Myocyte (in vitro differentiated cells): ENCODE measurements at regions not wholly inside any gene's neighbourhood (a gene's known extent, or its start where the extent isn't known, plus 50 kb on each side); places are given as distances from the start of the nearest gene placed in this dataset.
"Not testable (repeated sequence)": the region's sequence is repeated elsewhere in the genome, so short reads cannot be mapped to it uniquely, and the experiment has no call there.

Experiments
- DNase-seq: peaks from one replicate; pipeline ENCODE4 v3.0.0-alpha.2; 2012; ENCODE audit warnings: low read depth

DNA sequence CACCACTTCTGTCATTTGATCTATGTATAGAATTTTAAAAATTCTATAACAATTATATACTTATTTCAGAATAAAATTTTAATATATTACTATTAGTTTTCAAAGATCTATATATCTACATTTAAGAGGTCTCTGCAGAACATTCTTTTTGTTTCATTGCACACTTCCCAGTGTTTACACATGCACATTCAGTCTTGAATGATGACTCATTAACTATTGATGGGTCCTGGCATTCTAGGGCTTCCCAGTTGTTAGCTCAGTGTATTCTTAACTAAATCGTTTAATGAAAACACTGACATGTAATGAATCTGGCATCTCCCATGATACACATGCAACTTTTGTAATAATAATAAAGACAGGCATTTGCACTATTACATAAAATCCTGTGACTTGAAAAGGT, 324.6 kb downstream of the KLF12 start:
- peak; percentile 25 for DNase-seq

DNA sequence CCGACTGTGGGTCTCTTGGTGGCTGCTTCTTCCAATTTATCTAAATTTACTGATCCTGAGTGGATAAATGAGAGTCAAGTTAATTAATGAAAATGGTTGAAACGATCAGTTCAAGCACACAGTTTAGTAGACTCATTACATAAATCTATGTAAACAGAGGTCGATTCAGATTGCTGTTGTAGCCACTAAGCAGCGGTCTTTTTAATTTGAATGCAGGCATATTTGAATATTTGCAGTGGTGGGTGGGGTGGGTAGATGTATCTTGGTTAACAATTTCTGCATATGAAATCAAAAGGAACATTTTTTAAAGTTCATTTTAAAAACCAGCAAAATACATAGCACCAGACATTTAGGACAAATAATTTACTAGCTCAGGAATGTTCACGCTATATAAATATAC, 325.9 kb downstream of the KLF12 start:
- DNase-seq, result no peak

DNA sequence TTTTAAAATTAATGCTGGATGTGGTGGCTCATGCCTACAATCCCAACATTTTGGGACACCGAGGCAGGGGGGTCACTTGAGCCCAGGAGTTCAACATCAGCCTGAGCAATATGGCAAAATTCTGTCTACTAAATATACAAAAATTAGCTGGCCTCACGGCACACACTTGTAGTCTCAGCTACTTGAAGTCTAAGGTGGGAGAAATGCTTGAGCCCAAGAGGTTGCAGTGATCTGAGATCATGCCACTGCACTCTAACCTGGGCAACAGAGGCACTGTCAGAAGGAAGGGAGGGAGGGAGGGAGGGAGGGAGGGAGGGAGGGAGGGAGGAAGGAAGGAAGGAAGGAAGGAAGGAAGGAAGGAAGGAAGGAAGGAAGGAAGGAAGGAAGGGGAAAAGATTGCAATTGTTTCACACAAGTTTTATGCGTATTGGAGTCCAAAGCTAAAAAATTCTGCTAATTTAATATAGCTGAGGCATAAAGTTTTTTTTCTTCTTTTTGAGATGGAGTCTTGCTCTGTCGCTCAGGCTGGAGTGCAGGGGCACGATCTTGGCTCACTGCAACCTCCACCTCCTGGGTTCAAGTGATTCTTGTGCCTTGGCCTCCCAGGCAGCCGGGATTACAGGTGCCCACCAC, 328.8 kb downstream of the KLF12 start:
- not testable (repeated sequence) for DNase-seq

DNA sequence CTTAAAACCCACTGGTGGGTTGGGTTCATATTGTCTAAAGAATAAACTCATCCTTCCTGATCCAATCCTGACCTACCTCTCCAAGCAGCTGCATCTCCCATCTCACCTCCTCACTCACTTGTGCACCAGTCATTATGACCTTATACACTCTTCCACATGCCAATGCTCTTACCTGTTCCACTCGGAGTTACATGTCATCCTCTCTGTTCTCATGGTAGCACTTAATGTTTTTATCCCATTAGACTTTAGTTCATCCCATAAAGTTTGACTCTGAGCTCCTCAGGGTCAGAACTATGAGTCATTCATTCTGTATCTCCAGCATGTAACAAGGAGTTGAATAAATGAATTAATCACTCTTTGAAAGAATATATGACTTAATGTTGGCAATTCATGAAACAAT, 330.2 kb downstream of the KLF12 start:
- no peak for DNase-seq

DNA sequence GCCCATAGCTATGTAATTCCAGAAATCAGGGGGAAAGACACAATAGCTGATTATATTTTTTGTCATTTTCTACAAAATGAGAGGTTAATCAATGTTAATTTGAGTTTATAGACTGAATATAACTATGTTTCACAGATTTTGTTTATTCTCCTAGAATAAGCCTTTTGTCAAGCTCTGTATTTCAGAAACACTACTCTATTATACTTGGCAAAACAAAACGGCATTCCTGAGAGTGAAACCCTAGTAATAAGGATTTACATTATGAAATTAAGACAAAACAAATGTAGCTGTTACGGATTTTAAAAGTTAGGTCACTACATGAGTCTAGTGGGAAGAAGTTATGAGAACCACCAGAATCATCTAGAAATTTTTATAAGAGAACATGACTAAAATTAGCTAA, 334.2 kb downstream of the KLF12 start:
- DNase-seq, result no peak

DNA sequence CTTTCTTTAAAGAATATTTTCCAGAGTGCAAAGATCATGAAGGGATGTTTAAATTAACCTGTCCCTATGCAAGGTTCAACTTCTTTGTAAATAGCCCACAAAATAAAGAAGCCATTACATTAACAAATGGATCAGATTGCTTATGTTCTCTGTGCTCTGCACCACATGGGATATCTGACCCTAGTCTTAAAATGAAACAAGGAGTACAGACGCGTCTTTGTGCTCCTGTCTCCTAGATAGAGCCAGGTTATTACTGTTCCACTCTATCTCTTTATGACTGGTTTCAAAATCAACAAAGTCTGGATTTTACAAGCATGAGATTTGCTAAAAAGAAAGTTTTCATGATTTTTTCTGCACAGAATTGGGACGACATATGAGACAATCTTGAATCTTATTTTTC, 339.4 kb downstream of the KLF12 start:
- DNase-seq, result no peak

DNA sequence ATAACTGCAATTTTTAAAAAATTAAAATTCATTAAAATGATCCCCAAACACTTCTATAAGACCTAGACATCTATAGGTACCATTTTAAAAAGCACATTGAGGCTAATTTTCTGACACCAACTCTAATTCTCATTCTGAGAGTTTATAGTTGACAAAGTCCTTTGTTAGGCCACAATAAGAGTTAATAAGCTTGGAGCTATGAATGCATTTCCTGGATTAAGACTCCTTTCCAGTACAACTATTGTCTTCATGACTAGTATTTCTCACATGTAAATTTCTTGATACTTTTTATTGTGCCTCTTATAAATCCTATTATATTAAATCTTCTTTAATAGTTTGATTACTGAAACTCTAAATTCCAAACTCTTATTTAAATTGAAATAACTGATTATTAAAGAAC, 340.8 kb downstream of the KLF12 start:
- DNase-seq, result no peak

DNA sequence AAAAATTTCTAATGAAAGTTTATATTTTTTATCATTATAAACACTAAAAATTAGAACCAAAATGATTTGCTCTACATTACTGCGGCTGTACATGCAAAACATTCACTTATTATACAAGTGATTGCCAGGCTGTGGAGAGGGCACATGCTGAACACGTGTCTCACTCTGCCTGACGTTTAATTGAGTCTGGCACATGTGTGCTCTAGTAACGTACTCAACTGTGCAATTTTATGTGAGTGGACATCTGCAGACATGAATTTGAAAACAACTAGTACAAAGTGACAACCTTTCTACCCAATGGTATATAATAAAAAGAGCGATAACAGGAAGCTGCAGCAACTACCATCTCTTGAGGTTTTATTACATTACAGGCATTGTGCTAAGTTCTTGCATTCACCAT, 341.4 kb downstream of the KLF12 start:
- no peak for DNase-seq

DNA sequence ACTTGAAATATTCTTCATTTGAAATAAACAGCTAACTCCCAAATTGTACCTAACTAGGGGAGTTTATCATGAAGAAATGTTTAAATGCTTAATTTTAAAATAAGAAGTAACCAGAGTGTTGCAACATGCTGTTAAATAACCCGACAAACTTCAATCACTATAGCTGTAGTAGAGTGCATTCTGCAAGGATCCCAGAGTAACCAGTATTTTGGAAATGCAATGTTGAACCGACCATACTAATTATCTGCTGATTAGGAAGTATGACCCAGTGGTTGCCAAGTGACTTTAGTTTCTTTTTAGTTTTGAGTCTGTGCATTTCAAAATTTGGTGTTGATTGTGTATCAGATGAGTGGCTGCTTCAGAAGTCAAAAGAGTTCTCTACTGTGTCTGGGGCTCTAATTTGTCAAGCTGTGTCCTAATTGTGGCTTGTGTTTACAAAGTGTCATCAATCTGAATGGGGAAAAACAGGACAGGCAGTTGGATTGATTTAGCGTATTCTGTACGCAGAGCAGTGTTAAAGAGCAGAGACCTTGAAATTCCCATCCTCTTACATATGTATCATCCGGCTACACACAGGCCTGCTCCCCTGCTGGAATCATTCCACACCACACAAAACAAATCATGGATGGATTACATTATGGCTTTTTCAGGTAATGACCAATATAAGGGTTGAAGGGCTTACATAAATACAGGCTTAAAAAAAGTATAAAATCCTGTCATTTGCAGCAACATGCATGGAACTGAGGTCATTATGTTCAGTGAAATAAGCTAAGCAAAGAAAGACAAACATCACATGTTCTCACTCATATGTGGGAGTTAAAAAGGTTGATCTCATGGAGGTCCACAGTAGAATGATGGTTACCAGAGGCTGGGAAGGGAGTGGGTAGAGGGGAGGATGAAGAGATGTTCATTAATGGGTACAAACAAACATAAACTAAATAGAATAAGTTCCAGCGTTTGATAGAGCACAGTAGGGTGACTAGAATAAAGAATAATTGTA, 351.5 kb downstream of the KLF12 start:
- no peak for DNase-seq

DNA sequence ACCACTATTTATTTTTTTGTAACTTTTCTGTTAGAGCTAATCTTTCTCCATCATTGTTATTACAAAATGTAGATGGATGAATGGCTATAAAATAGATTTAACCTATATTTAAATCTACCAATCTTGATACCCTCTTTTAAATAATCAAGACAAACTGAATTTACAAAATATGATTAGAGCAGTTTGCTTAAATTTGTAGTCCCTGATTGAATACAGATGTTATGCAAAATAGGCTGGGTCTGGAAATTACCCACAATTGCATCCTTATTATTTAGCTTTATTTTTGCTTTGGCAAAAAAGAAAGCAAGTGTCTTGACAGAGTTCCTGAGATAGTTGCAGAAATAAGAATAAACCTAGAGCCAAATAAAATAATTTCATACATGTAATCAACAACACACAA, 352.8 kb downstream of the KLF12 start:
- DNase-seq, result no peak

DNA sequence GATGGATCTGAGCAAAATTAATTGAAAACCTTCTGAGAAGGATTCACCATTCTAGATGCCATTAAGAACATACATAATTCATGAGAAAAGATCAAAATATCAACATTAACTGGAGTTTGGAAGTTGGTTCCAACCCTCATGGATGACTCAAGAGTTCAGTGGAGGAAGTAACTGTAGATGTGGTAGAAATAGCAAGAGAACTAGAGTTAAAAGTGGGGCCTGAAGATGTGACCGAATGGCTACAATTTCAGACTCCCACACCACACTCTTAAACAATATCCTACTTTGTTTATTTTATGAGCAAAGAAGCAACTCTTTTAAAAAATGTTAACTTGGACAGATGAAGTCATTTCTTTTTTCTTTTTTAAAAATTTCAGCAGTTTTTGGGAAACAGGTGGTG, 354.3 kb downstream of the KLF12 start:
- DNase-seq, result no peak

DNA sequence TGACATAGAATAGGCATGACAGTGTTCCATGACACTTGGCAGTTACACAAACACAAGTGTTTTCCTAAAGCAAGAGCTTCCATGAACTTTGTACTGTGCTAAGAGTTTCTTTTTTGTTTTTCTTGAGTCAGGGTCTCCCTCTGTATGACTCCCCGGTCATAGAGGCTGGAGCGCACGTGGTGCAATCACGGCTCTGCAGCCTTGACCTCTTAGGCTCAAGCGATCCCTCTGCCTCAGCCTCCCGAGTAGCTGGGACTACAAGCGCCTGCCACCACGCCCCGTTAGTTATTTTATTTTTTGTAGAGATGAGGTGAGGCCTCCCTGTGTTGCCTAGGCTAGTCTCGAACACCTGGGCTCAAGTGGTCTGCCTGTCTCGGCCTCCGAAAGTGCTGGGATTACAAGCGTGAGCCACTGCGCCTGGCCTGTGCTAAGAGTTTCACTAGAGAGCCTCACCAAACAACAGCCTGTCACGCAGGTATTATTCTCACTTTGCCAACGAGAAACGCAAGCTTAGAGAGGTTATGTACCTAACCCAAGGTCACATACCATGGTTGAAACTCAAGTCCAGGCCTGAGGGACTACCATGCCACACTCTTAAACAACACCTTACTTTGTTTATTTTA, 355.9 kb downstream of the KLF12 start:
- DNase-seq, result no peak

DNA sequence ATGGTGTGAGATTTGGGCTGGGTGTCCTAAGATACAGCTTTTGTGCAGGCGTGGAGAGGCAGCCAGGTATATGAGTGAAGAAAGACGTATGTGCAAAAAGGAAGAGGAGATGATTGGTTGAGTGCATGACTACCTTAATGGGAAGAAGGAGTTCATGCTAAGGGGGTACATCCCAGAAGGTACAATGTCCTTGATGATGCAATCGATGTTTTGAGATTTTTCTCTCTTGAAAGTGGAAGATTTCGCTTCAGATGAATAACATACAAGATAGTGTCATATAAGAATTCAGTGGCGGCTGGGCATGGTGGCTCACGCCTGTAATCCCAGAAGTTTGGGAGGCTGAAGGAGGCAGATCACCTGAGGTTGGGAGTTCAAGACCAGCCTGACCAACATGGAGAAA, 357.1 kb downstream of the KLF12 start:
- DNase-seq, result no peak

DNA sequence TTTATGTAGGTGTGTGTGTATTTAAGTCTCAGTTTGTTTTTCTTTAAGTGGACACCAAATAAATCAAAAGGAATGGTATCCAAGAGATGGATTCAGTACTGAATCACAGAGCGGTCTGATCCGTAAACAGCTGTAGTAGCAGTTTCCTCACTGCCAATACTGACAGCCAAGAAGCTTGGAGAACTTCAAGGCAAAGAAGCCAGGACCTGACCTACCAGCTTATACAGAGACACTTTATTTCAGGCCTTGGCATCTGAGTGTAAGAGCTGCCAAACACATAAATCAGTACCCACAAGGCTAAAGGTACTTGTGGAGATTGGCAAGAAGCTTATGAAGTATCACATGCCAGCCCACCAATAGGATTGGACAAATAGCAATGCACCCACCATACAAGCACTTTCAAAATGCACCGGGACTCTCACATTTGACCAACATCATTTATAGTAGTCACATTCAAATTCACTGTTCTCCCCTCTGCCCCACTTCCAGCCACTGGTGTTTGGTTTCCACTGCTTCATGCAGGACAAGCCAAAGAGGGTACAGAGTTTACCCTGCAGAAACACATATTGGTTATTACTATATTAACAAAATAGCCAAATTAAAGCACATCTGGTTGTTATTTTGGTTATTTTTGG, 357.9 kb downstream of the KLF12 start:
- DNase-seq, result peak; percentile 42

DNA sequence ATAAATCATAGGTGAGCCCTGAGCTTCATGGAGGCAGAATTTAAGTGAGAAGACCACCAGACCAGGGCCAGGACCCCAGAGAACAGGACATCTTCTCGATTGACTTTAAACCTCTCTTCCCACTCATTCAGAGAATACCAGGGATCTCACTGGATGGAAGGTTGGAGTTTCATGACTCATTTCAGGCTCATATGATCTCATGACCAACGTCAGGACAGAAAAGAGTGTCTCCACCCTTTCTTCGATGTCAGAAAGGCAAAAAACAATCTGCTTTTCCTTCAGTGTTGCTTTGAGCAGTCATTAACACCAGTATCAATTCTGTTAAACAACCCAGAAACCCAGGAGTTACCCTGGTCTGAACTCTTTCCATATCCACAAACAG, 361.0 kb downstream of the KLF12 start:
- no peak for DNase-seq

DNA sequence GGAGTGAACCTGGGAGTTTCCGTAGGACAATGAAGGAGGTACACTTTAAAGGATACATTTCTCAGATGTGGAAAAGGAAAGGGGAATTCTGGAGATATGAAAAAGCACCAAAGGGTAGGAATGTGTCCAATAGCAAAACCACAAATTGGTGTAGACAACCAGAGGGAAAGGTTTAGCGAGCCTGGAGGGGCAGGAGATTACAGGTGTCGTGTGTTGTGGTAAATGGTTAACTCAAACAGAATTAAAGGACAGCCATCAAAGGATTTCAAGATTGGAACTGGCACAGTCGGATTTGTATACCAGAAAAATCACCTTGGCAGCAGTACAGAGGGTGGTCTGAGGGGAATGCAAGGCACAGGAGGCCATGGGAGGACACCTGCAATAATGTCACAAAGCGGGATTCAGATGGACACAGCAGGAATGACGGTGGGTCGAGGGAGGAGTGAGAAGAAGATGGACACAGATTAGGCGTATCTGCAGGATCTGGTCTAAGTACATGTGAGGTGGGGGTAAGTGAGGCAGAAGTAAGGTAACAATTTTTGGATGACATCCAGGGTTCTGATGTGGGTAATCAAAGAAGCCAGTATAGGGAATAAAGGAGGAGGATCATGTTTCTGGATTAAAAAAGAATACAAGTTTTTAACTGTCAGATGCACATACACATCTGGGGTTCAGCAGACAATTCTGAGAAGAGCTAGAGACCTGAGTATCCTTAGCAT, 361.6 kb downstream of the KLF12 start:
- DNase-seq, result no peak

DNA sequence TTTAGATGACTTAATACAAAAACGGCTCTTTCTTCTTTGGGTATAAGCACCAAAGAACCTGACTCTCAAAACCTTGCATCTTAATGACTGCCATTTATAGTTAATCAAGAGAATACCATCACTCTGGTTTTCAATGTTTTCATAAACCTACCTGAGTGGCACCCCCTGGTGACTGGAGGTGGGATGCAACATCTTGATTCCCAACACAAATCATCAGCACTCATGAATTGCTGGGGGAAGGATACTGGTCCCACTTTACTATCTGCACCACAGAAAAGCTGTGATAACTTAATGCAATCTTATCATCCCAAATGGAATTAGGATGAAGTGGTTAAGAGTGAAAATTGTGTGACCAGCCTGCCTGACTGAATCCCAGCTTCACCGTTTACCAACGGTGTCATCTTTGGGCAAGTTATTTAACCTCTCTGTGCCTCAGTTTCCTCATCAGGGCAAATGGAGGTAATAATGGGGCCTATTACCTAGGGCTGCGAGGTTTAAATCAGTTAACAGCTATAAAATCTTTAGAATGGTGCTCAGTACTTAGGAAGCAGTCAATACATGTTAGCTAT, 366.4 kb downstream of the KLF12 start:
- peak; percentile 40 for DNase-seq

DNA sequence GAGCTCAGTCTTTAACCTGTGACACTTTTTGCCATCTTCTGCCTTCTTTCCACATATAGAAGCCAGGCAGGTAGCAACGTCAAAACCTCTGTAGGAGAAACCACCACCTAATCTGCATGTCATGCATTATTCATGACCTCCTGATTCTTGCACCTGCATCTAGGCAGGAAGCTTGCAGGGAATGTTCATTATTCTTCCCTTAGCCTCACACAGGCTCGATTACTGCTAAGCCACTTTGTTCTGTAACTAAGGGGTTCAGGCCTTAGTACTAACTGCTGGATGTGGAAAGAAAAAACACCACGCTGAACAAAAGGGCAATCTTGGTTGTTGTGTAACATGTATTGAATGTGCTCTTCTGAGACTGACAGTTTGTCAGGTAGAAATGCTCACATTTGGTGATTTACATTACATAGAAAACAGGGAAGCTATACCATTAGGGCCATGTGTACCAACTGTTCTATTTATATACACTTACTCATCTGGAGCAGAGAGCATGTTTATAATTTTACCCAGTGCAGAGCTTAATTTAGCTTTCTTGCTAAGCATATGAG, 366.9 kb downstream of the KLF12 start:
- DNase-seq, result no peak

DNA sequence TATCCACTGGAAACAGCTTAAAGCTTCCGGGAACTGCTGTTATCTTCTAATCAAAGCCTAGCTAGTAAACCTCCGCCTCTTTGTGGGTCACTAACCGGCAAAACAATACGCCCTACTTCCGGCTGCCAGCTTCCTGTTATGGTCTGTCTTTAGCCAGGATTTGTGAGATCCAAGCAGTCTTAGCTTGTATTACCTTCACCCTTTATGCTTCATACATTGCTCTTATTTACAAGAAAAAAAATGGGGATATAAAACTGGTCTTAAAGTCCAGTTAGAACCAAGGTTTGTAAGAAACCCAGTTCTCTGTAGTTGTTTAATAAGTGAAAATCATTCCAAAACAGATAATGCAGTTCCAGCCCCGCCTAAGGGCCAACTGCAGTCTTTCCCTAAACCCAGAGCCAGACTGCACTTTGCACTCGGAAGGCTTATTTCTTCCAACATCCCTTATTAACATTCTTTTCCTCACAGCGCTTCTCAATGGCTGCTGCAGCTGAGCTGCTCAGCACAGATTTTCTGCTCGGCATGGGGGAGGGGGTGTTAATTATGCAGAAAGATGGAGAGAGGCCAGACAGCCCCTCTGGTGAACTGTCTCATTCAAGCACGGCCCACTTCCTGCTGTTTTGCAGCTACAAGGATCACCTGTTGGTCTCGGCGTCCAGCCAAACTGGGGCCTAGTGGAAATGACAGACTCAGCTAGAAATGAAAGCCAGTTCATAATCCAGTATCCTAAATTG, 368.4 kb downstream of the KLF12 start:
- peak; percentile 94 for DNase-seq

DNA sequence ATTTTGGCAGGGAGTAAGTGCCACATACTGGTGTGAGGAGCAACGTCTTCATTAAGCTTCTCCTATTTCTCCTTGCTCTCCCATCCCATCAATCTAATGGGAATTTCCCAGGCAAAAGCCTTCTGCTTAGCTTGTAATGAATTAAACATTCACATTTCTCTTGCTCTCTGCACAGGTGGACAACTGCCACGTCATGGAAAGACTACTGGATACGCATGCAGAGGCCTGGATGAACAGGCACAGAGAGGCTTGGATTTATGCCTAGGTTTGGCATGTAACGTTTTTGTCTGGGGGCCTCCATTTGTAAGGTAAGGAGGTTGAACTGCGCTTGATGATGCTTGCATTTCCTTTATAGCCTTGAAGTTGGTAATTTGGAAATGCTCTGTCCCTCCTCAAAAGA, 374.8 kb downstream of the KLF12 start:
- no peak for DNase-seq
